ENCODE measurements at regions not wholly inside any gene's neighbourhood (a gene's known extent, or its start where the extent isn't known, plus 50 kb on each side); places are given as distances from the start of the nearest gene placed in this dataset.

DNA sequence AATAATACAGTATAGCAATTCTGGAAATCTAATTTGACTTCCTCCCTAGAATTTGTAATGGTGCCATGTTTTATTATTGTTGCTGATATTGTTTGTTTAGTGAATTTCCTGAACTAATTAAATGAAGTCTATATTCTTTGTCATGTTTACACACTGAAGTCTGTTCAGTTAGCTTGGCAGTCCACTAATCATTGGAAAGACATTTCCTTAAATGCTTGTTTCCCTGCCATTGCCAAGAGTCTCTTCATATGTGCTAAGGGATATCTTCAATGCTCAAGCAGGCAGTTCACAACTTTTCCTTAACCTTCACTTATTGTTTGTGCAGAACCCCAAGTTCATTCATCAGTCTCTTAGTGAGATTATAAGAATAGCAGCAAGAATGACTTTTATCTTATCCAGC, 755.3 kb downstream of the INHBA start:
- no peak for DNase-seq (ENCODE audit: low spot score)
- Histone ChIP-seq H3K4me1 (replicated peaks) (no peaks in the 10 kb centered on the region), H3K4me3 (no peak overlapping the region), H3K27me3 (replicated peaks; ENCODE audit: insufficient read depth) (no peaks in the 10 kb centered on the region), H3K36me3 (no peaks in the 10 kb centered on the region), H3K9me3 (no peaks in the 10 kb centered on the region), H3K27ac (no peak overlapping the region)
- intact Hi-C loops (cut with DNase I), result no loop called here
- TF ChIP-seq CTCF (IDR thresholded peaks at IDR 0.05) (no peak), POLR2AphosphoS5 (IDR thresholded peaks at IDR 0.05) (no peak), POLR2A (IDR thresholded peaks at IDR 0.05) (no peak)

GRCh38 chr7:40946549-40946948, 756.3 kb downstream of the INHBA start:
- Histone ChIP-seq H3K4me1 (replicated peaks) (no peaks in the 10 kb centered on the region), H3K4me3 (no peak overlapping the region)
- intact Hi-C loops (cut with DNase I), result no loop called here

GRCh38 chr7:40945788-40946187, 757.1 kb downstream of the INHBA start:
- intact Hi-C loops (cut with DNase I), result no loop called here
- TF ChIP-seq CTCF (IDR thresholded peaks at IDR 0.05) (no peak), POLR2AphosphoS5 (IDR thresholded peaks at IDR 0.05) (no peak), POLR2A (IDR thresholded peaks at IDR 0.05) (no peak)
- no peaks in the 10 kb centered on the region for H3K36me3 ChIP-seq
- WGBS, result 98% methylated on average over 2 of the region's 2 CpGs
- no peak overlapping the region for H3K27ac ChIP-seq
- H3K27me3 ChIP-seq (replicated peaks; ENCODE audit: insufficient read depth), result no peaks in the 10 kb centered on the region
- no peak overlapping the region for H3K4me3 ChIP-seq
- H3K4me1 ChIP-seq (replicated peaks), result no peaks in the 10 kb centered on the region
- no peak for DNase-seq (ENCODE audit: low spot score)
- no peaks in the 10 kb centered on the region for H3K9me3 ChIP-seq

More at GRCh38 chr7:40946549-40946948, 756.3 kb downstream of the INHBA start:
- no peak for DNase-seq (ENCODE audit: low spot score)
- Histone ChIP-seq H3K36me3 (no peaks in the 10 kb centered on the region), H3K27me3 (replicated peaks; ENCODE audit: insufficient read depth) (no peaks in the 10 kb centered on the region), H3K9me3 (no peaks in the 10 kb centered on the region), H3K27ac (no peak overlapping the region)
- 97% methylated on average over 1 of the region's 1 CpG for WGBS
- TF ChIP-seq POLR2AphosphoS5 (IDR thresholded peaks at IDR 0.05), result no peak
- TF ChIP-seq POLR2A (IDR thresholded peaks at IDR 0.05), result no peak
- TF ChIP-seq CTCF (IDR thresholded peaks at IDR 0.05), result no peak

GRCh38 chr7:40944981-40945585, 757.8 kb downstream of the INHBA start:
- H3K36me3 ChIP-seq, result no peaks in the 10 kb centered on the region
- H3K4me3 ChIP-seq, result no peak overlapping the region
- H3K4me1 ChIP-seq (replicated peaks), result no peaks in the 10 kb centered on the region
- no peak overlapping the region for H3K27ac ChIP-seq
- no peaks in the 10 kb centered on the region for H3K27me3 ChIP-seq (replicated peaks; ENCODE audit: insufficient read depth)
- no peaks in the 10 kb centered on the region for H3K9me3 ChIP-seq
- DNase-seq (ENCODE audit: low spot score), result no peak
- TF ChIP-seq POLR2A (IDR thresholded peaks at IDR 0.05), result no peak
- no peak for TF ChIP-seq CTCF (IDR thresholded peaks at IDR 0.05)
- no peak for TF ChIP-seq POLR2AphosphoS5 (IDR thresholded peaks at IDR 0.05)
- intact Hi-C loops (cut with DNase I), result no loop called here

- intact Hi-C loops (cut with DNase I), result no loop called here
- H3K9me3 ChIP-seq, result no peaks in the 10 kb centered on the region
- H3K4me1 ChIP-seq (replicated peaks), result no peaks in the 10 kb centered on the region
- WGBS, result 93% methylated on average over 2 of the region's 2 CpGs
- no peak for DNase-seq (ENCODE audit: low spot score)
- no peak overlapping the region for H3K27ac ChIP-seq
- no peak overlapping the region for H3K4me3 ChIP-seq
- H3K36me3 ChIP-seq, result no peaks in the 10 kb centered on the region
- no peaks in the 10 kb centered on the region for H3K27me3 ChIP-seq (replicated peaks; ENCODE audit: insufficient read depth)
- TF ChIP-seq POLR2AphosphoS5 (IDR thresholded peaks at IDR 0.05) (no peak), POLR2A (IDR thresholded peaks at IDR 0.05) (no peak), CTCF (IDR thresholded peaks at IDR 0.05) (no peak)
Observed at GRCh38 chr7:40937879-40938278, 765.0 kb downstream of the INHBA start.
